NCI-H2081 treated with DMSO at 0.1 percent for 48 hours (cell line): ENCODE measurements at regions not wholly inside any gene's neighbourhood (a gene's known extent, or its start where the extent isn't known, plus 50 kb on each side); places are given as distances from the start of the nearest gene placed in this dataset.
"Not testable (repeated sequence)": the region's sequence is repeated elsewhere in the genome, so short reads cannot be mapped to it uniquely, and the experiment has no call there.

Experiments used
- DNase-seq: peaks from one replicate; lab custom pipeline; 2025; lab: John Stamatoyannopoulos, UW

DNA sequence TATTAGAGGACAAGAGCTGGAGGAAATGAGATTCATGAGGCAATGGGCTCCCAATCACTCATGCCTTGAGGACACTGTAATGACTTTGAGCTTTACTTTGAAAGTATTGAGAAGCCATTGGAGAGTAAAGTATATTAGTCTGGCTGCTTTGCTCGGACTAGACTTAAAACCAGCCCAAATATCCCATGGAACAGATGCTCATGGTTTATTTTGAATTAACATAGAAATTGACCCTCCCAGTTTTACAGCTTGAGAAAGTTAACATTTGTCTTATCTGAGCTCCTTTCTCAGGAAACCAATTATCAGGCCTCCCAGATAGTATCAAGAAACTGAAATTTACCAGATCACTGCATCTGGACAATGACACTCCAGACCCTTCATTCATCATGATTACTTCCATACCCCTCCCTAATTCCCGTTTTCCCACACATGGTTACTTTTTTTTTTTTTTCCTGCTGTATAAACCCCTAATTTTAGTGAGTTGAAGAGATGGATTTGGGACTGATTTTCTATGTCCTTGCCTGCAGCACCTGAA is 270.8 kb upstream of the SMIM30 start:
- DNase-seq = no peak

DNA sequence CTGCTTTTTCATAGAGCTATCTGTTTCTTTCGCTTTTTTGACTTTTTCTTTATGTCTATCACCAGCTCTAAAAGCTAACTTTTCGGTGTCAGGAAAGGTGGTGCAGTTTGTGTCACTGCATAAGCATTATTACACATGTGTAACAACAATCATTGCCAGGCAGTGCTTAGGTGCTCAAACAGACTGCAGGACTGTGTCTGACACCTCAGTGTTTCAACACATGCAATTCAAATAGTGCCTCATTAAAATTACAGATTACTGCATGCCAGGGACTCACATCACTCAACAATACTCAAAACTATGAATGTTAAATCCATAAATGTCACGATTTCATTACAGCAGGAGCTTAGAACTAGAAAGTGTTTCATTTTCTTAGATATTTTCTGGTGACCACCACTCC is 265.3 kb upstream of the SMIM30 start:
- DNase-seq = no peak

DNA sequence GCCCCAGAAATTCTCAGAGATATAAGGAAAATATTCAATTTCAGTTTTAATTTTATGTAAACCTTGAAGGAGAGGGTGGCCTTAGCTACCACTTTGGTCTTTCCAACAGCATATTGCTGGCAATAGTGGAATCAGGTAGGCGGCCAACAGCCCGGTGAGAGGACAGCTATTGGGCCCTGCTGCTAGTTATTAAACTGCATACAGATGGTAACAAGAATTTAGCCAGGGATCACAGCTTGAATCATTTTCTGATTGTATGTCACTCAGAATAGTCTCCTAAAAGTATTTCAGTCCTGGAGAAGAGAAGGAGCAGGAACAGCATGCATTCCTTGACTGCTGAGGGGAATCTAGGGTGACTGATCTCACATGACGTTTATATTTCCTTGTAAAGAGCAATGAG is 261.4 kb upstream of the SMIM30 start:
- DNase-seq = no peak

DNA sequence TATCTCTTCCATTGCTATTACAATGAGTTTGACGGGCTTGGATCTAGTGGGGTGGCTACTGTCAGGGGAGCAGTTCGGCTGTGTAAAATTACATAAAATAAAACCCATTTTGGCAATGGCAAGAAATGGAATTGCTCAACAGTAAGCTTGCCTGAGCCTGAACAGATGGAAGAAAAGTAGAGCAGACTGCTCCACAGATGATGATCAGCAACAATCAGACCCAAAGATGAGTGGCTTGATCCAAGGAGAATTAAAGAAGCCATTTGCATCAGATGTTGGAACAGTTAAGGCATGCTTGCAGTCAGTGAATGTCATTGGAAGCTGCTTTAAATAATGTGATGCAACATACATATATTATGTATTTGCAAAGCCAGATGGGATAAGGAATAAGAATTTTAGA is 256.6 kb upstream of the SMIM30 start:
- DNase-seq = no peak

DNA sequence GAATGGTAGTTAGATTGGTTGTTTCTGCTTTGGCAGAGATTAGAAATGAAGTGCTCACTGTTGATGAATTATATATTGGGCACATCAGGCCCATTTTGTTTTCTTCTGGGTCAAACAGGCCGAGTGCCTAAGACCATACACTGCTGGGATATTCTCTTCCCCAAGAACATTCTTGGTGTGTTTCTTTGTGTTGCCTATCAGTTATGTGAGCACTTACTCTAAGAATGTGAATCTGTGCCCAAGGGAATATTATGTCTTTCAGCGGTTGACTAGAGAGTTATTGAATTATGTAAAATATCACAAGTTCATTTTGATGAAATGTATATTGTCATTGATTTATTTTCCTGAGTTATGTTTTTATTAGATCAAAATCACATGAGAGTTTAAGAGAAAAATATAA is 255.5 kb upstream of the SMIM30 start:
- no peak for DNase-seq

DNA sequence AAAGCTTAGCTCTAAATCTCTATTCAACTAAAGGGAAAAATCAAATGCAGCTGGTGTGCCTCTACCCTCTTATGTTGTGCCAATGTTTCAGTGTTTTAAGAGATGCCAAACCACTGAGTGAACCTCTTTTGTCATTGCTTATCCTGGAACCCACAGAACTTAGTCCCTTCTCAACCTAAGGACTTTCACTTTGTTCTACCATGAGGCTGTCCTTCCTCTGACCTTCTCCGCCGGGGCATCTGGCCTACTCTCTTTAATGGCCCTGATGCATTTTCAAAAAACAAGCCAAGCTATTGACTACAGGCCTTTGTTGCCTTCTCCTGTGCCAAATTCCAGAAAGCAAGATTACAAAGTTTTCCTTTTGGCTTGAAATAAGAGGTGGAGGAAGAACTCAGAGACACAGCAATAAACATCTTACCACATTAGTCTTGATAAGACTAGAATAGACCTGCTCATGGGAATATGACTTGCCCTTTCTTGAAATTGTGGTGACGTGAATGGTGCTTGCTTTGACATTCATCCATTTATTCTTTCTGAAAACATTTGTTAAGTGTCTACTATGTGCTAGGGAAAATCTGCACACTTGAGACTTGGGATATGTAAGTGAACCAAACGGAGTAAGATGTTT is 253.2 kb upstream of the SMIM30 start:
- DNase-seq = no peak

DNA sequence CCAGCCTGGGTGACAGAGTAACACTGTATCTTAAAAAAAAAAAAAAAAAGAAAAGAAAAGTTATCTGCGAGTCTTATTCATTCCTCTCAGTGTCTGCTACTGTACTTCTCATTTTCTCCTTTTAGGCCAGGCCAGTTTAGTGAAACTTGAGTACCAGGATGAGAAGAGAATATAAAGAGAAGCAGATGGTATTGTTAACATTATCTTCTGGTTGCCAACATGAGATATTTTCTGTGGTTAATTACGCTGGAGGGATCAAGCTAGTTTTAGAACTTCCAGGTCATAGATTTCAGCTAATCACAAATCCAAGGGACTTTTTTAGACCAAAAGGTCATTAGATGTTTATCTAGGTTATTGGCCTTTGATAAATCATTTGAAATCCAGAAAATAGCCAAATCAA is 252.6 kb upstream of the SMIM30 start:
- DNase-seq = no peak

DNA sequence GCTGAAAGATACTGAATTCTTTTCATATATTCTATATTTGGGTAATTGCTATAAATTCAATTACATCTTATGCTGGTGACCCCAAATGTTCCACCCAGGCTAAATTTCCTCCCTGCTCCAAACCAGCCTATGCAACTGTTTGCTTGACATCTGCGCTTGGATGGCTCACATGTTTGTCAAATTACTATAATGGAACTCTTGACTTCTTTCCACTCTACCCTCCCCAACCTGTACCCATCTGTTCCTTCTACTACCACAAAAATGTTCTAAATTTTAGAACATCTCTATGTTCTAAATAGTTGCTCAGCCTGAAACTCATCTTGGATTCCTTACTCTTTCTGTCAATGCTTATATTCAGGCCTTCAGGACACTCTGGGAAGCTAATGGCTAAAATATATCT is 249.9 kb upstream of the SMIM30 start:
- DNase-seq = no peak

DNA sequence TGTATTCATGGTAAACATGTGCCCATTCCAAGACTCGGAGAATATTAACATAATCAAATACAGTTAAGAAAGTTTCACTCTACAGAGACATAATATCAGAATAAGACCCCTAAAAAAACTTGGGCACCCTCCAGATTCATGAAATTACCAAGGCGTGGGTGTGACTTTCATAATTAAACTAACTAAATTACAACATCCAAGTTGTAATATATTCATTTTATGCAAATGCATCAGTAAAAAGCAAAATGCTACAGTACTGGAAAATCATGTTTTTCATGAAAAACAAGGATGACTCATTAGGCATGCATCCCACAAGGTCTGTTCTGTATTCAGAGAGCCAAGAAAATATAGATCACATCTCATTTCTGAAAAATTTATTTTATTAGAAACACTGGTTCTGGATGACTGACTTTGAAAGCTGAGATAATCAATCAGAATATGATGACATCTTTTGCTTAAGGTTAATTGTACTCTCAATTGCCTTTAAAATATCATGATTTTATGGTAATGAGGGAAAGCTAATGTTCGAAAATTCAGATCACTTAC is 248.8 kb upstream of the SMIM30 start:
- DNase-seq = no peak

DNA sequence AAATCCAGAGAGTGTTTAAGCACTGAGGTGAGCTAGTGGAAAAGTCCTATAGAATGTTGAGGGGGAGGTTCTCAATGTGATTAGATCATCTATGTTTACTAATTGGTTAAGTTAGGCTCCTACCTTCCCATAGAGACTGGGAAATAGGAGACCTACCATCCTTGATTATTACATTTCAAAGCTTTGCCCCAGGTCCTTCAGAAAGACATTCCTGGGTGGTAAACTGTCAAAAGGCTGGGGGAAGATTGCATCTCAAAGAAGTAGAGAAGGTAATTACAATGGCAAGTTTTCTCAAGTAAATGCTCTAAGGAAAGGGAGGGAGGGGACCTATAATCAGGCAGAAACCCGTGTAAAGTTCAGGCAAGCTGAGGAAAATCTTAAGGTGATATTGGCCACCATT is 247.8 kb upstream of the SMIM30 start:
- DNase-seq = no peak

DNA sequence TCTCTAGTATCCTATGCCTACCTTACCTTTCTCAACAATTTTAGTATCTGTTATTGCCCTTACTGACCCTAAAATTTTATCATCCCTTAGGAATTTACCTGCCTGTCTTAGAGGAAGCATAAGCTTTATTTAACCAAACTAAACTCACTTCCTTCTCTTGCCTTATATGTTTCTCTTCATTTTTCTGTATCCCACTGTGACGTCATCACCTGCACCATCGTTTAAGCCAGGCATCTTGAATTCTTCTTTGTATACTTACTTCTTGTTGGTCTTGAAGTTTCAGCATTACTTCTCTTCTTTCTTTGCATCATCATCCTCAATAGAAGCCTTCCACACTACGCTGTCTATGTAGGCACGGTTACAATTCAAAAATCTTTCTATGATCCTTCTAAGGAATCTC is 231.0 kb upstream of the SMIM30 start:
- no peak for DNase-seq

DNA sequence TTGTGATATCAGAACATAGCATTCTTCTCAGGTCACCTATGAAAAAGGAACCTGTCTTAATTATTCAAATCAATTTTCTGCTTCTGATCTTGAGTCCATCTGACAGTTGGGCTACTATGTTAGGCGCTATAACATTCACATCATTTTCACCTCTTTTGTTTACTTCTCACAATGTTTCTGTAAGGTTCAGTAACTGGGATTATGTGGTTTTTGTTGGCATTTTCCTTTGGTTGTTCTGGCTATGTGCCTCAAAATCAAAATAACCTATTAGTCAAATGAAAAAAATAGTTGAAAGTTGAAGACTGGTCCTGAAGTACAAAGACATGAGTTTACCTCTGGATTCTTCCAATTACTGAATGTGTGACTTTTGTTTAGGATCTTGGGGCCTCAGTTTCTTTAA is 221.3 kb upstream of the SMIM30 start:
- DNase-seq = no peak

DNA sequence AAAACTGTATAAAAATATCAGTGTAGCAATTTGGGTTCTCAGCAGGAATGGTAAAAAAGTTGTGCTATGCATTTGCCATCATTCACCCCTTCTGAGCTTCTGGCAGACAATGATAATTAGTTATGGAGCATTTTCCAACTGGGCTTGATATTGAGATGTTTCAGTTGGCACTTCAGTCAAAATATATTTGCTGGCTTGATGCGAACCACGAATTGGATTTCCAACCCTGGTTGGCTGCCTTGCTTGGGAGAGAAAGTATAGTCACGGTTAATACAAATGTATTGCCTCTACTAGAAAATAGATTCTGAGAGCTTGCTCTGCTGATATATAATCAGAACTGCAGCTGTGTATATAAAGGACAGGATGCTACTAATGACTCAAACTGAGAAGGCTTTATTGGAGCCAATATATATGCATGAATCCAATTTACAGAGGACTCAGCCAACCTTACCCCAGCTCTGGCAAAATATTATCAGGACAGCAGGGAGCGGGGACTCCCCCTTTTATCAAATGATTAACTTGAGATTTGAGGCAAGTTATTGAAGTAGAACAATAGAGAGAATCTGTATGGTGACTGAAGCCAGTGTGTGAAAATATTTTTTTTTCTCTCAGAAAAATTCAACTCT is 219.8 kb upstream of the SMIM30 start:
- peak; percentile 93 for DNase-seq

DNA sequence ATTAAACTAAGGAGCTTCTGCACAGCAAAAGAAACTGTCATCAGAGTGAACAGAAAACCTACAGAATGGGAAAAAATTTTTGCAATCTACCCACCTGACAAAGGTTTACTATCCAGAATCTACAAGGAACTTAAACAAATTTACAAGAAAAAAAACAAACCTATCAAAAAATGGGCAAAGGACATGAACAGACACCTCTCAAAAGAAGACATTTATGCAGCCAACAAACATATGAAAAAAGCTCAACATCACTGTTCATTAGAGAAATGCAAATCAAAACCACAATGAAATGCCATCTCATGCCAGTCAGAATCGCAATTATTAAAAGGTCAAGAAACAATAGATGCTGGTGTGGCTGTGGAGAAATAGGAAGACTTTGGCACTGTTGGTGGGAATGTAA is 218.5 kb upstream of the SMIM30 start:
- not testable (repeated sequence) for DNase-seq

DNA sequence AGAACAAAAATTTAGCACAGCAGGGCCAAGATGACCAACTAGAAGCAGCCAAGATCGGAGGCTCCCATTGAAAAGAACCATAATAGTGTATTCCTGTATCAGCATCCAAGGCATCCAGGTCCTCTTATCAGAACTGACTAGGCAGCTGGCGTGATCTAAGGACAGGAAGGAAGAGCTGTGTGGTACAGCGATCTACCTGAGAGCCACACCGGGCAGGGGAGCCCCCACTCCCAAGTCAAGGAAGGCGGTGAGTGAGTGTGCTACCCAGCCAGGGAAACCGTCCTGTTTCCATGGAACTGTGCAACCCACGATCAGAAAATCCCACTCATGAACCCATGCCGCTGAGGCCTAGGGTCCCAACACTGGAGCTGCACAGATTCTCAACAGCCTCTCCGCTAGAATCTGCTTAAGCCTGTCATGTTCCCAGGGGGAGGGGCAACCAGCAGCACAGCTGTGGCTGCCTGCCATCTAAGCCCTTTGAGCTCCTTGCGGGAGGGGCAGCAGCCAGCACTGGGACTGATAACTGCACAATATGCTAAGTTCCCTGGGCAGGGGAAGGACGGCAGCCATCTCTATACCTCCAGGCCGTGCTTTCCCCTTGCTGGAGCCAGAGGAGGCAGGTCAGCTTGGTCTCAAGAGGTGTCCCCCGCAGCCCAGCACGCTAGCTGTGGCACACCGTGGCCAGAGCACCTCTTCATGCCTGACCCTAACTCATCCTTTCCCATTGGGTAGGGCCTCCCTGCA is 213.0 kb upstream of the SMIM30 start:
- DNase-seq = no peak

DNA sequence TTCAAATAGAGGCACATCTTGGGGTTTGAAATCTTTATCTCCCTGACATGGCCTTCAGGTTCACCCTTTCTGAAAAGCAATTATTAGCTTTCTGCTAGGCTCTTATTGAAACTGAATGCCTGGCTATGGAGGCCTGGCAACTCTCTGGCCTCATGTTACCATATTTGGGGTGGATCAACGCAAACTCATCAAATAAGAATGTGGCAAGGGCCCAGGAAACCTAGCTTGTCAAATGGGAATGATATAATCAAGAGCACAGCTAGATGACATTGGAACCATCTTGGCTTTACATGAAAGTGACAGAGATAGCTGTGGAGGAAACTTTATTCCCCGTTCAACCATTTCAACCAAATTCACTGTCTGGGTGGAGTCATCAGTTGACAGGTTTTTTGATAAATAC is 202.8 kb upstream of the SMIM30 start:
- DNase-seq = no peak

DNA sequence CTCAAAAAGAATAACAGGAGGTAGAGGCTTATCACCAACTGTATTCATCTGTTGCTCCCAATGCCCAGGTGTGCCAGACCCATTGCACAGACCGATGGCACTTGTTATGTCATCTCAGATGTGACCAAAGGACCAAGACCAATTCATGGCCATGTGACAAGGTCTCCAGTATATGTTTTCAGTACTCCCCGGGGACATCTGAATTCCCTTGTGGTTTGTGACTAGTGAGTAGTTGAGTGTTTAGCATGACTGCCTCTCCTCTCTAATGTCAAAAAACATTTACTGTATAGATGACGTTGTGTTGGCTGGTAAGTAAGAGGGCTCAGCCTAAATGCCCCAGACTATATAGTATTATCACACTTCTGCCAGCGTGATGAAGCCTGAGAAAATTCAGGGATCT is 202.1 kb upstream of the SMIM30 start:
- DNase-seq = no peak

DNA sequence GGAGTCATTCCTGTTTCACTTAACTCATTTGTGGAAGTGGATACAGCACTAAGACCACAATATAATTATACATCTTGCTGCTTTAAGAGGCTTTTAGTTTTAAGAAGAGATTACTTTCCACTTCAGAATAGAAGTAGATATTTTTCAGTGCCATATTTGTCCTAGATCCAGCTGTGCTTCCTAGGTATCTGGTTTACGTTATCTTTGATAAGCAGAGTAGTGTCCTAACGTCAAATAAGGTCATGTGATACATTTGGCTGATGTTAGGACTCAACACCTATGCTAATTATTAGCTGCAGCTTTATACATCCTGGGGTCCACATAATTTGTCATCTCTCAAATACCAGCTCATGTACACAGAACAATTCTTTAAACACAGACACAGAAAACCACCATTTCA is 196.2 kb upstream of the SMIM30 start:
- no peak for DNase-seq

DNA sequence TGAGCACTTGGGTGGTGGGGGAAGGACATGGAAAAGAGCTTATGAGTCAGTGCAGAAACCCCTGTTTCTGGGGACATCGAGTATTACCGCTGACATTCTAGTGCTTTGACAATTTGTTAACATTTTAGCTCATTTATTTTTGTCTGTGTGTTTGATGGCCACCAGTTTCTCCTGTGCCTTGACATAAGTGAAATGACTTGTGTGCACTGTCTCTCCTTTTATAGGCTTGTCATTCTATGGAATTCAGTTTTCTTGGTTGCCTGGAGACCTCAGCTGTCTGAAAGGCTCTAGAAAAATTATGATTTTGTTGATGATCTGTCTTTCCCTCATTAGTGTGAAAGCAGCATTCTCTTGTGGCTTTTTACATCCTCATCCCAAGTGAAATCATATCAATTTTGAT is 190.0 kb upstream of the SMIM30 start:
- no peak for DNase-seq

DNA sequence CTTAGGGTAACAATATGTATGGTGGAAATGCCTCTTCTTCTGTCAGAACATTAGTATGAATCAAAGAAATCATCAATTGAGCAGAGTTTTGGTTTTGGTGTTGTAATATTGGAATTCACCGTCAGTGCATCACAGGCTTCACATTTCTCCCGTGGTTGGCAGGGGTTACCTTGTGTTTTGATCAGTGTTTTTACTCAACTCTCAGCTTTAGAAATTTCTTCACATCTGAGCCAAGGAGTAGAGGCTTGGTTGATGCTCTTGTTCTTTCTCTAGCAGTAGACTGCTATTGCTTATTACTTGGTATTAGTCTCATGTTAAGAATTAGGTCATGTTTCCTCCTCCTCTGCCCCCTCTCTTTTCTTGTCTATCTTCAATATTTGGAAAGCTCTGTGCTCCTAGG is 188.8 kb upstream of the SMIM30 start:
- DNase-seq = no peak

DNA sequence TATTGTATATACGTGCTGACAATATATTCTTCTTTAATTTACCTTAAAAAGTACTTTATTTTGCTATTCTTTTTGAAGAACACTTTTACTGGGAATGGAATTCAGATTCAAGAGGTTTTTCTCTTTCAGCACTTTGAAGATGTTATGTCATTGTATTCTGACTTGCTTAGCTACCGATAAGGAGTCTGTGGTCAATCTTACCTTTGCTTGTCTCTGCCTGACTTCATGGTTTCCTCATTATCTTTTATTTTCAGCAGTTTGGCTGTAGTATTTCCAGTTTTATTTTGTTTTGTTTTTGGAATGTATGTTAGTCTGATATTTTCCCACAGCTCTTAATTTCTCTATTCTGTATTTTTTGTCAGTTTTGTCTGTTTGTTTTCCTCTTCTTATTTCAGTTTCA is 187.9 kb upstream of the SMIM30 start:
- DNase-seq = no peak

DNA sequence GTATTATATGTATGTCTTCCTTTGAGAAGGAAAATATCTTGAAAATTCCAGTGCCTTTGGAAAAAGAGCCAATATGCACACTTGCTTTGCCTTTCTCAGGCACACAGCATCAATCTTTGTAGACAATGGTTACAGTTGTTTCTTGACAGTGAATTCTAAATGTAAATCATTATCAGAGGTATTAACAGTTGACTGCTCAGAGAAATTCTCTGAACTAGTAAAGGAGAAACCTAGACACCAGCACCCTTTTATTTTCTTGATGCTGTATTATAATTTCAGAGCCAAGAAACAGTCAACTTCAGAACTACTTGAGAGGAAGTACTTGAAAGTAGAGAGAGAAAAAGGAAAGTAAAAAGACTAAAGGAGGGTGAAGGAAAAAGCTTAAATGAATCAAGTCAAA is 185.8 kb upstream of the SMIM30 start:
- DNase-seq = no peak

DNA sequence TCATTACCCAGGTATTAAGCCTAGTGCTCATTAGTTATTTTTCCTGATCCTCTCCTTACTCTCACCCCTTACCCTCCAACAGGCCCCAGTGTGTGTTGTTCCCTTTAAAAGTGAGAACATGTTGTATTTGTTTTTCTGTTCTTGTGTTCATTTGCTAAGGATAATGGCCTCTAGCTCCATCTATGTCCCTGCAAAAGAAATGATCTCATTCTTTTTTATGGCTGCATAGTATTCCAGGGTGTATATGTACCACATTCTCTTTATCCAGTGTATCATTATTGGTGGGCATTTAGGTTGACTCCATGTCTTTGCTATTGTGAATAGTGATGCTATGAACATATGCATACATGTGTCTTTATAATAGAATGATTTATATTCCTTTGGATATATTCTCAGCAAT is 185.0 kb upstream of the SMIM30 start:
- not testable (repeated sequence) for DNase-seq
